ENCODE measurements at regions not wholly inside any gene's neighbourhood (a gene's known extent, or its start where the extent isn't known, plus 50 kb on each side); places are given as distances from the start of the nearest gene placed in this dataset.

DNA sequence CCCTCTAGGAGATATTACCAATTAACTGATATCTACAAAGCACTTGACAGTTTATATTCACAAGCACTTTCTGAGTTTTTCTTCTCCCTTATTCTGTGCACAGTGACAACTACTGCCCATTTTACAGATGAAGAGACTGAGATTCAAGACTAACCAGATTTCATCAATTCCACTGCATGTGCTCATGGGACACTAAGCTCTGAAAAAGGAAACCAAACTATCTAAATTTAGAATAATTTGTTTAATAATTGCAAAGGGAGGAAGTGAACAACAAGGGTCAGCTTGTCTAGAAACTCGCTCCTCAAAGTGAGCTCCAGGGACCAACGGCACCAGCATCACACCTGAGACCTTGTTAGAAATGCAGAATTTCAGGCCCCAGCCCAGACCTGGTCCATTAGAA, 50.8 kb upstream of the MYLIP start:
- no peak for DNase-seq

- no peak for DNase-seq
Measured at GRCh38 chr6:16069671-16070070, 59.2 kb upstream of the MYLIP start.

GRCh38 chr6:16069222-16069621, 59.7 kb upstream of the MYLIP start:
- DNase-seq = no peak

DNA sequence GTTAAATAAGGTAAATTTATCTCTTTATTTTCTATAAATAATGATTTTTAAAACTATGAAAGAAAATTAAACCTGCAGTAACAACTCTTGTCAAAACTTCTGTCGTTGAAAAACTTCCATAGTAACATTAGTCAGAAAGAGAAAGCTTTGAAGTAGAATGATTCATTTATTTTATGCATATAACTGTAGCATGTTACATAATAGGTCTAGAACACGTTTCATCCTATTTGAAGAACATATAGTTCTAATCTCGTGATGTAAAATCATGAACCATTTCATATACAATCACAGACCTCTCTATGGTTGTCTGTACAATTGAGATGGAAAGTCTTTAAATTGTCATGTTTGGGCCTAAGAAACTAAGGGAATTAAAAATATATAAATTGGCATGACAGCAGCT, 61.3 kb upstream of the MYLIP start:
- DNase-seq = no peak

DNA sequence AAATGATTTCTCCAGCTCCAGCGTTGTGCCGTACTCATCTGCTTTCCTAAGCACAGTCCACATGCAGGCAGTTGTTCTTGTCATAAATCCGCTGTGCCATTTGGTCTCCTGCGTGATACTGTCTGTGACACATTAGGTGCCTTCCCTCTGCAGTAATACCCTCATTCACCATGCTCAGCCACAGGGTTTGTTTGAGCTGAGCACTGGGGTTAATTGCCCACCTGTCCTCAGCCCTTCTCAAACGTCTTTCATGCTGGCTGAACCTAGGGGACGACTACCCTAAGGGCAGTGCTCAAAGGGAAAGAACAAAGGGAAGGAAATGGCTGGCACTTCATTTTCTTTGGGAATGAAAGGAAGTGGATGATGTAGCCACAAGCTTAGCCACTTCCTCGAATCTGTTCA, 64.2 kb upstream of the MYLIP start:
- no peak for DNase-seq

DNA sequence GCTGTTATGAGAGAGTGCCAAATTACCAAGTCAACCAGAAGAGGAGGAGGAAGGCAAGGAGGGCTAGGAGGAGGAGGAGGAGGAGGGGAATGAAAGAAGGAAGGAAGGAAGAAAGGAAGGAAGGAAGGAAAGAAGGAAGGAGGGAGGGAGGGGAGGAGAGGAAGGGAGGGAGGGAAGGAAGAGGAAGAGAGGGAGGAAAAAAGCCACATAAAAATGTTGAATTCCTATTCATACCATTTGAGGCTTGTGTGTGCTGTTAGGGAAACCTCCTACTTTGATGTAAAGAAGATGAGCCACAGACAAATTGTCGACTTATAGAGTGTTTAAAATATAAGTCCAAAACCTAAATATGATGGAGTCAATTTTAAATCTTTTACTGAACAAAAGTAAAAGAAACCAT, 65.3 kb upstream of the MYLIP start:
- no peak for DNase-seq

- DNase-seq = no peak
Measured at GRCh38 chr6:16061818-16062217, 67.1 kb upstream of the MYLIP start.

DNA sequence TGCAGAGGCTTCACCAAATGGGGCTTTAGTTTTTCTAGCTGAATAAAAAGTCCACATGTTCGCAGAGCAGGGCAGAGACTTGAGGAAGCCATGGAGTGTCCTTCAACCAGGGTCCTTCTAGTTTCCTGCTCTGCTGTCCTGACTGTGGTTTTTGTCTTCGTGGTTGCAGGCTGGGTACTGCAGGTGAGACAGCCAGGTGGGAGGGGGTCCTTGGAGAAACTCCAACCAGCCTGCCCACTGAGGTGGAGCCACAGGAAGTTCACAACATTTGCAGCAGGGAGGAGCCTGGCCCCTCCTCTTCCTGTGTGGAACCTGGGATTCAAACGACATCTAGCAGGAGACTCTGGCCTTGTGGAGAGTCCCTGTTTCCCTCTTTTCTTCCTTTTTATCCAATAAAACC, 68.8 kb upstream of the MYLIP start:
- no peak for DNase-seq

- no peak for DNase-seq
Measured at GRCh38 chr6:16059496-16059895, 69.4 kb upstream of the MYLIP start.

DNA sequence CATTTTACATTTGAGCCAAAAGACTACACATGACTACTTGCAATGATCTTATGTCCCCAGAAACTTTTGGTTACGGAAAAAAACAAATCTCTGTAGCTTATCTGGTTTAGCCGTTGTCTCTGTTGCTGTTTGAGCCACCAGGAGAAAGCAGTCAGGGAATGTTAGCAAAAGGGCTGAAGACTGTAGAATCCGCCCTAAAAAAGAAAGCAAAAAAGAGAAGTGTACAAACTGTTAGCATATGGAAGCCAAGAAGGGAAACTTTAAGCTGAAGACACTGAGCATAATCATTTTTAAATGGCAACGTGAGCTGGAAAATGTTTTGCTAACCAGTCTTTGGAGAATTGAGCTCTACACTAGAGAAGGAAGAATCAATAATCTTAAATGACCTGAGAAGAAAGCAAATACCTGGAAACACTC, 69.9 kb upstream of the MYLIP start:
- DNase-seq = no peak

- no peak for DNase-seq
Measured at GRCh38 chr6:16058201-16058928, 70.5 kb upstream of the MYLIP start.

- DNase-seq = no peak
Measured at GRCh38 chr6:16057446-16057845, 71.4 kb upstream of the MYLIP start.

DNA sequence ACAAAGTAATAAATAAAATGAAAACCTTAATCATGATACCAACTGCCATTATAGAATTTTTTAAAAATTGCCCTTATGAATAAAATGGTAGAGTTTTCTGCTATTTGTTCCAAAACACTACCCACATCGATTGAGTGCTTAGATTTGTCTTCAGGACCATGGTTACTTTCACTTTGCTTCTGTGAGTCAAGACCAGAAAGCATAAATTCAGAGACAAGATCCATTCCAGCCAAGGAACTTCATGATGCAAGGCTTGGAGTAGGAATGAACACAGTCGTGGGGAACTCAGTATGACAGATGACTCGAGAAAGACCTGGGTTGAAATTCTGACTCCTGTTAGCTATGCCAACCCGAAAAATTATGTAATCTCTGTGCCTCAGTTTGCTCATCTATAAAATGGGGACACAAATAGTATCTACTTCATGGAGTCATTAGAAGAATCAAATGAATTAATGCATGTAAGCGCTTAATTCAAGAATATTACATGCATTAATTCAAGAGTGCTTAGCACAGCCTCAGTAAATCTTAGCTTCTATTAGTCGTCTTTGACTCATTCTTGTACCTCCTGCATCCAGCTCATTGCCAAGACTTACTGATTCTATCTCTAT, 72.5 kb upstream of the MYLIP start:
- DNase-seq = no peak

DNA sequence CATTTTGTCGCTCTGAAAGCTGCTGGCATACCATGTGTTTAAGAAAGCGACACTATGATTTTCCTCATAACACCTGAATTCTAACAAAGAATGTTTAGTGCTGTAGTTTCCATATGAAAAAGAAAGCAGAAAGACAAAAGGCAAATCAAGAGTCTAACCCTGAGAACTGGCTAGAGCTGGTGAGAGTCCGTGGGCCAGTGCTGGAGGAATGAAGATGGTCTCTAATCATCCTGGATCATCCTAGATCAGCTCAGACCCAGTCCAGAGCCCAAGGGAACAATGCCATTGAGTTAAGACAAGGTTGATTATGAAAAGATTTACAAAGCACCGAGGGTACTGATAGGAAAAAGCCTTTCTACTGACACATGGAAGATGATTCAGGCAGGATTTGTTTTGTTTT, 73.0 kb upstream of the MYLIP start:
- no peak for DNase-seq

DNA sequence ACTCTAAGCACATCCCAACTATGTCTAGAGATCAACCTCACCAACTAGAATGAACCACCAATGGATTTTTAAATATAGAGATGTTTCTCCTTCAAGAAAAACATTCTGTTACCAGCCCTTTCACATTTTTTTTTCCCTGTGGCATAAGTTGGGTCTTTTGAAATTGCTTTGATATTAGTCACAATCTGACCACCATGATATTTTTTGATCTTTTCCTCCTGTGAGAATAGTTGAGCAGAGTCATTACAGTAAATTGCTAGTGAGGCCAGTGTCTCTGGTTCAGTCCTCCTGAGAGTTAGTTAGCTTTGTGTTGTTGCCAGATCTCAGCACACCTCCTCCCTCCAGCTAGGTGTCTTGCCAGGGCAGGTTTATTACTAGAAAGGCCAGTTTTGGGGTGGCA, 79.7 kb upstream of the MYLIP start:
- DNase-seq = no peak

GRCh38 chr6:16048221-16048620, 80.7 kb upstream of the MYLIP start:
- DNase-seq = no peak

GRCh38 chr6:16047435-16047990, 81.4 kb upstream of the MYLIP start:
- DNase-seq = no peak

DNA sequence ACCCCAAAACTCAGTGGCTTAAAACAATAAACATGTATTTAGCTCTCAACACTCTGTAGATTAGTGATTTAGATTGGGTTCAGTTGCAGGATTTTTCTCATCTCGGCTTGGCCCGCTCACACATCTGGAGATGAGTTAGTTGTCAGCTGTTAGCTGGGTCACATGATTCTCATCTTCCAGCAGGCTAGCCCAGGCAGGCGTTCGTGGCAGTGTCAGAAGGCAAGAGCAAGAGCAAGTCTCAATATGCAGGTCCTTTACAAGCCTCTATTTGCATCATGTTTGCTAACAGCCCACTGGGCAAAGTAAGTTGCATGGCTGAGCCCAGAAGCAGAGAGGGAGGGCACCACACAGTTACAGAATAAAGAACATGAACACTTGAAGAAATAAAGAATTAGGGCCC, 83.6 kb upstream of the MYLIP start:
- DNase-seq = no peak

DNA sequence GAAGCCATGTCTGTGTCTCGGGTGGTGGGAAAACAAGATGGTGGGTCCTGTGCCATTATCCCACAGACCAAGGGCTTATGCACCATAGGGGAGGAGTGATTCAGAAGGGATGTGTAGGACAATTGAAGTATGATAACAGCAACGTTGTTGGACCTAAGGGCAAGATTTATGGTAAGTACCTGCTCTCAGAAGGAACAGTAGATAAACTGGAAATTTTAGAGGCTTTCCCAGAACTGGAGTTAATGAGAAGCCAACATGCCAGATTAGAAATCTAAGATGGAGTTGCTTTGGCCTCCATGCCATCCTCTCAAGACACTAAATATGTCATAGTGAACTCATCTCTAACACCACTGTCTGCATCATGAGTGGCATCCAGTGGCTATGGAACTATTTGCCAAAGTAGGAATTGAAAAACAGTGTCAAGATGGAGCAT, 84.7 kb upstream of the MYLIP start:
- no peak for DNase-seq

GRCh38 chr6:16043171-16044135, 85.4 kb upstream of the MYLIP start:
- no peak for DNase-seq

DNA sequence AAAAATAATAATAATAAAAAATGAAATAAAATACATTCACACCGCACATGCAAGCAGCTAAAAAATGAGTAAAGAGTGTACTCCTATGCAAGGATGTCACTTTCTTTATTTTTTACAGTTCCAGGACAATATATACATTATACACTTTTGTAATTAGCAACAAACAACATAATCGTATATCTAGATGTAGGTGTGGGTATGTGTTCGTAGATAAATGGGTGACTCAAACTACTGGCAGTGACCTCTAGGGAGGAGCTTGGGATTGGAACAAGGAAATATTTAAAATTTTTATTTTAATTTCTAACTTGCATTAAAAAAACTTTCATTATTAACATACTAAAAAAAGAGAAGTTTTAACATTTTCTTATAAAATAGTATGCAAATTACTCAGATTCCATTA, 86.1 kb upstream of the MYLIP start:
- no peak for DNase-seq

DNA sequence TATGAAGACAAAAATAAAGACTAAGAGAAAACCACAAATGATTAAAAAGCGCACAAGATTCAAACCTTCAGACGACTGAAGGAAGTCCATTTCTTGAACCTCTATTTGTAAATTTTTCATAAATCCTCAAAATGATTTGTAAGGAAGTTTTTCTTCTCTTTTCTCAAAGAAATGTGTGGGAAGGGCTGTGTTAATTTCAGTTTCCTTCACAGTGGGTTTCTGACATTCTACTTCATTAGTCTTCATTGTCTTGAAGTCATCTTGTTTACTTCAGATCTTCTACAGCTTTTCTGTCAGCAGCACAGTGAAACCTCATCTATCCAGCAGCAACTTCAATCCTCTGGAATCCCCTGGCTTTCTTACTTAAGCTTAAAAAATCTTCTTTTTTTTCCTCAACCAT, 87.6 kb upstream of the MYLIP start:
- peak; percentile 38 to 42 for DNase-seq

- DNase-seq = no peak
Measured at GRCh38 chr6:16040628-16040974, 88.3 kb upstream of the MYLIP start.

Measured in inflammatory macrophage treated with lipopolysaccharide for 1 hour (primary cell).